ENCODE measurements at regions not wholly inside any gene's neighbourhood (a gene's known extent, or its start where the extent isn't known, plus 50 kb on each side); places are given as distances from the start of the nearest gene placed in this dataset.
"Not testable (repeated sequence)": the region's sequence is repeated elsewhere in the genome, so short reads cannot be mapped to it uniquely, and the experiment has no call there.

GRCh38 chr17:16839242-16840175 is 132.4 kb downstream of the TNFRSF13B start:
- H3K79me2 ChIP-seq (ENCODE audit: insufficient read depth); H3K4me2 ChIP-seq; H3K9me2 ChIP-seq; CTCF ChIA-PET; H3K9ac ChIP-seq; H3K36me3 ChIP-seq (replicated peaks in 1 of 2; ENCODE audit: control insufficient read depth in 1 of 2, insufficient read depth in 2 of 2, low read length in 1 of 2); H3K4me1 ChIP-seq (ENCODE audit: control insufficient read depth in 1 of 2, insufficient read depth in 2 of 2, low read depth in 1 of 2, low read length in 1 of 2); H4K20me1 ChIP-seq (ENCODE audit: insufficient read depth); H3K9me3 ChIP-seq; H3K27ac ChIP-seq (ENCODE audit: low read depth in 2 of 2, low read length in 1 of 2); H3K4me3 ChIP-seq (ENCODE audit: low read depth in 2 of 2, low read length in 1 of 2); H3F3A ChIP-seq (replicated peaks; ENCODE audit: insufficient read depth); H3K27me3 ChIP-seq (ENCODE audit: insufficient read depth); H2AFZ ChIP-seq (ENCODE audit: low read depth); POLR2A ChIA-PET; DNase-seq: not testable (repeated sequence)
- 49% methylated on average over 5 of the region's 16 CpGs for WGBS (ENCODE audit: low lambda C conversion rate)

GRCh38 chr17:16838795-16839194 is 133.1 kb downstream of the TNFRSF13B start:
- DNase-seq; CTCF ChIA-PET; H3K36me3 ChIP-seq (replicated peaks in 1 of 2; ENCODE audit: control insufficient read depth in 1 of 2, insufficient read depth in 2 of 2, low read length in 1 of 2): not testable (repeated sequence)

GRCh38 chr17:16838287-16838686 is 133.6 kb downstream of the TNFRSF13B start:
- H3K4me3 ChIP-seq (ENCODE audit: low read depth in 2 of 2, low read length in 1 of 2); H3K9me3 ChIP-seq; H3K4me2 ChIP-seq; H4K20me1 ChIP-seq (ENCODE audit: insufficient read depth); H3K9me2 ChIP-seq; DNase-seq; H3K27me3 ChIP-seq (ENCODE audit: insufficient read depth); POLR2A ChIA-PET; H3F3A ChIP-seq (replicated peaks; ENCODE audit: insufficient read depth); H3K9ac ChIP-seq; H3K79me2 ChIP-seq (ENCODE audit: insufficient read depth); H2AFZ ChIP-seq (ENCODE audit: low read depth); H3K36me3 ChIP-seq (replicated peaks in 1 of 2; ENCODE audit: control insufficient read depth in 1 of 2, insufficient read depth in 2 of 2, low read length in 1 of 2); H3K4me1 ChIP-seq (ENCODE audit: control insufficient read depth in 1 of 2, insufficient read depth in 2 of 2, low read depth in 1 of 2, low read length in 1 of 2); H3K27ac ChIP-seq (ENCODE audit: low read depth in 2 of 2, low read length in 1 of 2); CTCF ChIA-PET: not testable (repeated sequence)
- WGBS (ENCODE audit: low lambda C conversion rate), result 56% methylated on average over 3 of the region's 9 CpGs

More at GRCh38 chr17:16838795-16839194, 133.1 kb downstream of the TNFRSF13B start:
- H3K79me2 ChIP-seq (ENCODE audit: insufficient read depth); H3K9me2 ChIP-seq; H3K4me1 ChIP-seq (ENCODE audit: control insufficient read depth in 1 of 2, insufficient read depth in 2 of 2, low read depth in 1 of 2, low read length in 1 of 2); H2AFZ ChIP-seq (ENCODE audit: low read depth); POLR2A ChIA-PET; H3F3A ChIP-seq (replicated peaks; ENCODE audit: insufficient read depth); H3K4me3 ChIP-seq (ENCODE audit: low read depth in 2 of 2, low read length in 1 of 2); H3K27me3 ChIP-seq (ENCODE audit: insufficient read depth); H3K9me3 ChIP-seq; H4K20me1 ChIP-seq (ENCODE audit: insufficient read depth); H3K27ac ChIP-seq (ENCODE audit: low read depth in 2 of 2, low read length in 1 of 2); H3K4me2 ChIP-seq; H3K9ac ChIP-seq: not testable (repeated sequence)
- no CpG with 5 or more reads among the region's 6 CpGs for WGBS (ENCODE audit: low lambda C conversion rate)

- H3K79me2 ChIP-seq (ENCODE audit: insufficient read depth); H3K4me2 ChIP-seq; H3K9ac ChIP-seq; H3F3A ChIP-seq (replicated peaks; ENCODE audit: insufficient read depth); H4K20me1 ChIP-seq (ENCODE audit: insufficient read depth); H3K9me2 ChIP-seq; H2AFZ ChIP-seq (ENCODE audit: low read depth); CTCF ChIA-PET; H3K9me3 ChIP-seq; H3K4me3 ChIP-seq (ENCODE audit: low read depth in 2 of 2, low read length in 1 of 2); H3K27me3 ChIP-seq (ENCODE audit: insufficient read depth); H3K4me1 ChIP-seq (ENCODE audit: control insufficient read depth in 1 of 2, insufficient read depth in 2 of 2, low read depth in 1 of 2, low read length in 1 of 2); H3K27ac ChIP-seq (ENCODE audit: low read depth in 2 of 2, low read length in 1 of 2); POLR2A ChIA-PET; H3K36me3 ChIP-seq (replicated peaks in 1 of 2; ENCODE audit: control insufficient read depth in 1 of 2, insufficient read depth in 2 of 2, low read length in 1 of 2); DNase-seq: not testable (repeated sequence)
- 24% methylated on average over 7 of the region's 11 CpGs for WGBS (ENCODE audit: low lambda C conversion rate)
These were observed 134.3 kb downstream of the TNFRSF13B start for GRCh38 chr17:16837468-16838266.

GRCh38 chr17:16836315-16836915 is 135.5 kb downstream of the TNFRSF13B start:
- POLR2A ChIA-PET; CTCF ChIA-PET; H2AFZ ChIP-seq (ENCODE audit: low read depth); H3K27me3 ChIP-seq (ENCODE audit: insufficient read depth); H3K4me1 ChIP-seq (ENCODE audit: control insufficient read depth in 1 of 2, insufficient read depth in 2 of 2, low read depth in 1 of 2, low read length in 1 of 2); DNase-seq; H4K20me1 ChIP-seq (ENCODE audit: insufficient read depth); H3K4me2 ChIP-seq; H3K36me3 ChIP-seq (replicated peaks in 1 of 2; ENCODE audit: control insufficient read depth in 1 of 2, insufficient read depth in 2 of 2, low read length in 1 of 2); H3F3A ChIP-seq (replicated peaks; ENCODE audit: insufficient read depth); H3K9me3 ChIP-seq; H3K4me3 ChIP-seq (ENCODE audit: low read depth in 2 of 2, low read length in 1 of 2); H3K79me2 ChIP-seq (ENCODE audit: insufficient read depth); H3K27ac ChIP-seq (ENCODE audit: low read depth in 2 of 2, low read length in 1 of 2); H3K9ac ChIP-seq; H3K9me2 ChIP-seq: not testable (repeated sequence)
- WGBS (ENCODE audit: low lambda C conversion rate), result 60% methylated on average over 1 of the region's 12 CpGs

GRCh38 chr17:16833517-16833916 is 138.4 kb downstream of the TNFRSF13B start:
- POLR2A ChIA-PET; H4K20me1 ChIP-seq (ENCODE audit: insufficient read depth); H3F3A ChIP-seq (replicated peaks; ENCODE audit: insufficient read depth); H3K27me3 ChIP-seq (ENCODE audit: insufficient read depth); H3K27ac ChIP-seq (ENCODE audit: low read depth in 2 of 2, low read length in 1 of 2); H3K9ac ChIP-seq; H3K9me2 ChIP-seq; DNase-seq; CTCF ChIA-PET; H3K4me1 ChIP-seq (ENCODE audit: control insufficient read depth in 1 of 2, insufficient read depth in 2 of 2, low read depth in 1 of 2, low read length in 1 of 2); H3K4me3 ChIP-seq (ENCODE audit: low read depth in 2 of 2, low read length in 1 of 2); H3K4me2 ChIP-seq; H2AFZ ChIP-seq (ENCODE audit: low read depth); H3K36me3 ChIP-seq (replicated peaks in 1 of 2; ENCODE audit: control insufficient read depth in 1 of 2, insufficient read depth in 2 of 2, low read length in 1 of 2); H3K79me2 ChIP-seq (ENCODE audit: insufficient read depth); H3K9me3 ChIP-seq: not testable (repeated sequence)
- WGBS (ENCODE audit: low lambda C conversion rate), result 79% methylated on average over 7 of the region's 12 CpGs

All from SK-N-SH (cell line).